HepG2 (cell line): ENCODE measurements at regions not wholly inside any gene's neighbourhood (a gene's known extent, or its start where the extent isn't known, plus 50 kb on each side); places are given as distances from the start of the nearest gene placed in this dataset.

Experiments used
- ATAC-seq: fragments of 200-7000 bp; cut with Tn5 transposase; 3 replicates; pipeline ENCODE4 v1.9.1; 2020; ENCODE audit warnings: mild to moderate bottlenecking, moderate library complexity
- BruUV-seq: library from RNA; stranded (reverse); fragments of 400-500 nt; replicated peaks from 2 replicates; lab custom pipeline; 2021; lab: Mats Ljungman, UMichigan
- CTCF ChIA-PET: fragments of 300-600 bp; formaldehyde crosslinking; extraction: SDS; loops from one replicate; lab custom pipeline; 2021; ENCODE audit warnings: low total read pairs, inconsistent platforms, low intra/inter-chr PET ratio; lab: Yijun Ruan, JAX
- POLR2A ChIA-PET: fragments of 350-600 bp; sonication (Branson Sonifier 250); formaldehyde crosslinking; loops from one replicate; lab custom pipeline; 2020; ENCODE audit warnings: antibody characterized with exemption, inconsistent platforms; lab: Yijun Ruan, JAX
- DNase-seq: peaks from one replicate; pipeline ENCODE4 v3.0.0-alpha.2; 2015; ENCODE audit warnings: low spot score
- FAIRE-seq: peaks from 3 replicates; lab custom pipeline; 2011; peaks lifted over from hg19 to GRCh38; lab: Jason Lieb, UNC
- H2AFZ ChIP-seq: one replicate; pipeline ENCODE4 v1.6.1; 2011; ENCODE audit warnings: low read length, inconsistent platforms
- H3K27ac ChIP-seq: fragments of 300-600 bp; 3 replicates; pipeline ENCODE4 v1.8.0; 2011; ENCODE audit warnings: mixed run types, mild to moderate bottlenecking, mixed read lengths, low read length, inconsistent platforms; ENCODE audit not compliant: insufficient read depth; ENCODE audit errors: extremely low read length
- H3K27me3 ChIP-seq, 2 experiments: fragments of 200-600 bp in 1 of 2; 2 replicates in 1 of 2; 3 replicates in 1 of 2; pipeline versions ENCODE4 v1.6.0 to v1.8.0; 2011; ENCODE audit warnings: low read length in 2 of 2, mild to moderate bottlenecking in 2 of 2, moderate library complexity in 2 of 2, inconsistent platforms in 1 of 2; ENCODE audit not compliant: insufficient read depth in 2 of 2, control insufficient read depth in 1 of 2
- H3K36me3 ChIP-seq, 2 experiments: fragments of 200-600 bp in 1 of 2; replicated peaks in 1 of 2; 2 replicates in 1 of 2; 3 replicates in 1 of 2; pipeline versions ENCODE4 v1.5.1 to v1.8.0; 2011; ENCODE audit warnings: low read length in 2 of 2, inconsistent platforms in 1 of 2; ENCODE audit not compliant: insufficient read depth in 2 of 2, control insufficient read depth in 1 of 2
- H3K4me1 ChIP-seq: 2 replicates; pipeline ENCODE4 v1.5.1; 2012; ENCODE audit warnings: low read length, inconsistent platforms; ENCODE audit not compliant: insufficient read depth
- H3K4me2 ChIP-seq: 2 replicates; pipeline ENCODE4 v1.6.0; 2011; ENCODE audit warnings: low read depth, low read length, inconsistent platforms
- H3K4me3 ChIP-seq, 3 experiments: fragments of 200-600 bp in 1 of 3; sonication (generic), shearing (Covaris generic) in 1 of 3; replicated peaks in 1 of 3; 2 replicates each; pipeline ENCODE4 v1.5.1; 2011 to 2016; ENCODE audit warnings: low read length in 3 of 3, inconsistent platforms in 2 of 3, low read depth in 2 of 3, mild to moderate bottlenecking in 2 of 3, control low read depth in 1 of 3, mixed read lengths in 1 of 3; ENCODE audit not compliant: insufficient read depth in 1 of 3
- H3K79me2 ChIP-seq: one replicate; pipeline ENCODE4 v1.6.1; 2011; ENCODE audit warnings: low read length, inconsistent platforms; ENCODE audit not compliant: insufficient read depth
- H3K9ac ChIP-seq: 2 replicates; pipeline ENCODE4 v1.6.0; 2011; ENCODE audit warnings: mild to moderate bottlenecking, low read depth, low read length, inconsistent platforms; ENCODE audit not compliant: insufficient read depth
- H3K9me3 ChIP-seq: 2 replicates; pipeline ENCODE4 v1.5.1; 2012; ENCODE audit warnings: mild to moderate bottlenecking, low read length
- H4K20me1 ChIP-seq: 2 replicates; pipeline ENCODE4 v1.6.0; 2011; ENCODE audit warnings: inconsistent platforms, mild to moderate bottlenecking, low read length, moderate library complexity; ENCODE audit not compliant: insufficient read depth
- CEBPB ChIP-seq: IDR thresholded peaks from 2 replicates; pipeline ENCODE4 v1.6.1; 2011; ENCODE audit warnings: low read depth, low read length, improper control_type of control experiment, borderline replicate concordance
- HDAC6 ChIP-seq: fragments of 200-600 bp; sonication (generic); IDR thresholded peaks from 2 replicates; pipeline ENCODE4 v1.7.0; 2017; ENCODE audit warnings: mild to moderate bottlenecking, antibody characterized with exemption, low read length, low read depth
- IKZF1 ChIP-seq: fragments of 450-650 bp; IDR thresholded peaks from 2 replicates; pipeline ENCODE4 v1.7.1; 2016
- SOX13 ChIP-seq, 3 experiments: fragments of 450-650 bp in 1 of 3; sonication (generic) in 1 of 3; formaldehyde crosslinking in 1 of 3; IDR thresholded peaks in 2 of 3; conservative IDR thresholded peaks in 1 of 3; 2 replicates each; pipeline versions ENCODE4 v1.5.0 to v1.6.1; 2016 to 2020; ENCODE audit warnings: antibody characterized with exemption in 1 of 3, mild to moderate bottlenecking in 1 of 3, missing compliant biosample characterization in 1 of 3, missing genetic modification reagents in 1 of 3, moderate library complexity in 1 of 3
- WGBS: methylation state at CpG from one replicate; pipeline ENCODE4 v1.1.6; 2017; ENCODE audit warnings: low lambda C conversion rate; 5-methylcytosine and 5-hydroxymethylcytosine counted together
- in situ Hi-C: cut with HindIII; loops from 2 replicates; pipeline ENCODE4 v1.10.0; 2017; ENCODE audit warnings: low pct_unique_long_range_greater_than_20kb; ENCODE audit not compliant: extremely low pct_ligation_motif_present
- intact Hi-C: fragments of 100-400 bp; cut with micrococcal nuclease; formaldehyde crosslinking; loops from one replicate; pipeline ENCODE4 v1.10.0; 2022; ENCODE audit not compliant: unreplicated experiment

- no peak for FAIRE-seq
- H2AFZ ChIP-seq: no peak overlapping the region
- CTCF ChIA-PET: no interaction called here
- H4K20me1 ChIP-seq: no peaks in the 10 kb centered on the region
- ATAC-seq: no peak
- no peaks in the 10 kb centered on the region for H3K36me3 ChIP-seq
- TF ChIP-seq SOX13 (IDR thresholded peaks at IDR 0.05) (no peak), SOX13 (CRISPR knock-in tag; conservative IDR thresholded peaks at IDR 0.05 in 1 of 2, IDR thresholded peaks at IDR 0.05 in 1 of 2) (no peak), CEBPB (peak; percentile 19; the same call in 1 of the 2 replicates)
- POLR2A ChIA-PET: no interaction called here
- 3% methylated on average over 3 of the region's 3 CpGs for WGBS
- no peaks in the 10 kb centered on the region for H3K4me1 ChIP-seq
- intact Hi-C loops: no loop called here
- H3K9ac ChIP-seq: no peak overlapping the region
- no TSS peak for BruUV-seq
- no peak for DNase-seq
- in situ Hi-C loops: no loop called here
- H3K27me3 ChIP-seq: no peaks in the 10 kb centered on the region; a peak in 1 of 5 replicates
- H3K4me3 ChIP-seq: no peak overlapping the region
- no peaks in the 10 kb centered on the region for H3K9me3 ChIP-seq
- H3K27ac ChIP-seq: no peak overlapping the region
- H3K79me2 ChIP-seq: no peaks in the 10 kb centered on the region
- H3K4me2 ChIP-seq: no peak overlapping the region
Measured at GRCh38 chr5:57932761-57933160, 450.1 kb upstream of the ACTBL2 start.

GRCh38 chr5:57931807-57932206 is 449.2 kb upstream of the ACTBL2 start:
- H3K4me1 ChIP-seq: no peaks in the 10 kb centered on the region
- ChIA-PET CTCF (no interaction called here), POLR2A (no interaction called here)
- H3K4me3 ChIP-seq: no peak overlapping the region
- 0% methylated on average over 1 of the region's 1 CpG for whole genome bisulfite sequencing
- no peaks in the 10 kb centered on the region for H3K36me3 ChIP-seq
- DNase-seq (no peak), ATAC-seq (no peak), FAIRE-seq (no peak)
- H3K79me2 ChIP-seq: no peaks in the 10 kb centered on the region
- no peak overlapping the region for H3K27ac ChIP-seq
- no peaks in the 10 kb centered on the region for H4K20me1 ChIP-seq
- in situ Hi-C loops: no loop called here
- H3K27me3 ChIP-seq: no peaks in the 10 kb centered on the region; a peak in 1 of 5 replicates
- H3K9ac ChIP-seq: no peak overlapping the region
- no peak for TF ChIP-seq IKZF1
- TF ChIP-seq HDAC6: no peak
- no TSS peak for BruUV-seq
- no peak overlapping the region for H3K4me2 ChIP-seq
- no peak overlapping the region for H2AFZ ChIP-seq
- no peaks in the 10 kb centered on the region for H3K9me3 ChIP-seq
- intact Hi-C loops: no loop called here
